Stimulated activated CD8-positive, alpha-beta memory T cell treated with anti-CD3 and anti-CD28 coated beads, Interleukin-7, amount 100 ng/mL, for 24 hours (primary cell): ENCODE measurements at regions not wholly inside any gene's neighbourhood (a gene's known extent, or its start where the extent isn't known, plus 50 kb on each side); places are given as distances from the start of the nearest gene placed in this dataset.

ENCODE experiments used
- DNase-seq: peaks from one replicate; pipeline ENCODE4 v3.0.0-alpha.2; 2020; ENCODE audit warnings: low read depth

- no peak for DNase-seq
Observed at GRCh38 chr10:78516756-78517155, 483.1 kb downstream of the RPS24 start.

- DNase-seq, result no peak
Observed at GRCh38 chr10:78518224-78518623, 484.6 kb downstream of the RPS24 start.

GRCh38 chr10:78520737-78521430 lies 487.2 kb downstream of the RPS24 start:
- no peak for DNase-seq

GRCh38 chr10:78523453-78523852 lies 489.8 kb downstream of the RPS24 start:
- no peak for DNase-seq

- no peak for DNase-seq
Observed at GRCh38 chr10:78524342-78524741, 490.7 kb downstream of the RPS24 start.

GRCh38 chr10:78524941-78525340 lies 491.3 kb downstream of the RPS24 start:
- no peak for DNase-seq

- DNase-seq, result no peak
Observed at GRCh38 chr10:78526347-78526746, 492.7 kb downstream of the RPS24 start.

GRCh38 chr10:78527296-78527695 lies 493.6 kb downstream of the RPS24 start:
- no peak for DNase-seq

GRCh38 chr10:78528749-78529204 lies 495.1 kb downstream of the RPS24 start:
- no peak for DNase-seq

- no peak for DNase-seq
Observed at GRCh38 chr10:78529262-78529661, 495.6 kb downstream of the RPS24 start.

- no peak for DNase-seq
Observed at GRCh38 chr10:78531088-78531487, 497.4 kb downstream of the RPS24 start.

GRCh38 chr10:78532480-78533042 lies 498.9 kb downstream of the RPS24 start:
- DNase-seq, result no peak

GRCh38 chr10:78533098-78533497 lies 499.4 kb downstream of the RPS24 start:
- DNase-seq, result no peak

GRCh38 chr10:78533776-78534175 lies 500.1 kb downstream of the RPS24 start:
- DNase-seq, result no peak

GRCh38 chr10:78535716-78536218 lies 502.1 kb downstream of the RPS24 start:
- no peak for DNase-seq

GRCh38 chr10:78537018-78537417 lies 503.4 kb downstream of the RPS24 start:
- no peak for DNase-seq

- DNase-seq, result no peak
Observed at GRCh38 chr10:78539247-78539766, 505.6 kb downstream of the RPS24 start.

GRCh38 chr10:78540355-78541076 lies 506.9 kb downstream of the RPS24 start:
- DNase-seq, result no peak

- no peak for DNase-seq
Observed at GRCh38 chr10:78541481-78542140, 507.9 kb downstream of the RPS24 start.

- no peak for DNase-seq
Observed at GRCh38 chr10:78542141-78542489, 508.5 kb downstream of the RPS24 start.

GRCh38 chr10:78542521-78542920 lies 508.9 kb downstream of the RPS24 start:
- no peak for DNase-seq

GRCh38 chr10:78543031-78543748 lies 509.5 kb downstream of the RPS24 start:
- DNase-seq, result no peak
